ENCODE measurements at regions not wholly inside any gene's neighbourhood (a gene's known extent, or its start where the extent isn't known, plus 50 kb on each side); places are given as distances from the start of the nearest gene placed in this dataset.
"Not testable (repeated sequence)": the region's sequence is repeated elsewhere in the genome, so short reads cannot be mapped to it uniquely, and the experiment has no call there.

DNA sequence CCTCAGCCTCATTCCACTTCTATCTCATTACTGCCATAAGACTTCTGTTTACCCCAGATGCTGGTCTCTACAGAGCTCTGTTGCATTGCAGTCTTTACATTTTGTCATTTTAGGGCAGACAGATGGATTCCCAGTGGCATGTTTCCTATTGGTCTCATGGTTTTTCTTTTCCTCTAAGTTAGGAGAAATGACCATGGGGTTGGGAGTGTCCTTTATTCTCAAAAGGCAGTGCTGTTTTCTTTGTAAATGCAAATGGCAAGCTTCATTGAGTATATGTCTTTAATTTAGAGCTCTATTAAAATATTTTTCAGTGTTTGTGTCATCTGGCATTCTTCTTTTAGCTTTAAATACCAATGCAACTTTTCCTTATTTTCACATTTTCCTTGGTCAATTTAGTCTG, 57.0 kb downstream of the MSTN start:
- H3K4me3 Mint-ChIP-seq = no peak overlapping the region
- CTCF ChIA-PET = interaction anchor here (1.0 to 1.3 kb wide), 2 partner anchors 18 to 21 kb away, joined by 3 to 4 read pairs; no protein-coding TSS in a partner anchor
- H3K4me1 Mint-ChIP-seq = no peaks in the 10 kb centered on the region
- H3K9me3 Mint-ChIP-seq (ENCODE audit: low read depth) = no peaks in the 10 kb centered on the region
- no peak for ATAC-seq
- no peak overlapping the region for H3K27ac Mint-ChIP-seq
- peaks cover 5% of the 10 kb centered on the region for H3K27me3 Mint-ChIP-seq
- DNase-seq = no peak
- no peaks in the 10 kb centered on the region for H3K36me3 Mint-ChIP-seq

- Mint-ChIP-seq H3K36me3 (no peaks in the 10 kb centered on the region), H3K4me1 (no peaks in the 10 kb centered on the region), H3K4me3 (no peak overlapping the region), H3K27me3 (peaks cover 5% of the 10 kb centered on the region), H3K27ac (no peak overlapping the region), H3K9me3 (ENCODE audit: low read depth) (peaks cover 5% of the 10 kb centered on the region)
- DNase-seq (no peak), ATAC-seq (no peak)
- CTCF ChIA-PET = no interaction called here
Measured at GRCh38 chr2:189999661-190000060, 62.9 kb downstream of the MSTN start.

DNA sequence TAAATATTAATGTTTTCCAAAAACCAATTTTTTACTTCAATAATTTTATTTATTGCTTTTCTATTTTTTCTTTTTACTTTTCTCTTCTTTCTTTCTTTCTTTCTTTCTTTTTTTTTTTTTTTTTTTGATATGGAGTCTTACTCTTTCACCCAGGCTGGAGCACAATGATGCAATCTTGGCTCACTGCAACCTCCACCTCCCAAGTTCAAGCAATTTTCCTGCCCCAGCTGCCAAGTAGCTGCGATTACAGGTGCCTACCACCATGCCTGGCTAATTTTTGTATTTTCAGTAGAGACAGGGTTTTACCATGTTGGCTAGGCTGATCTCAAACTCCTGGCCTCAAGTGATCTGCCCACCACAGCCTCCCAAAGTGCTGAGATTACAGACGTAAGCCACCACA, 63.9 kb downstream of the MSTN start:
- H3K9me3 Mint-ChIP-seq (ENCODE audit: low read depth); H3K4me3 Mint-ChIP-seq; H3K27me3 Mint-ChIP-seq; H3K27ac Mint-ChIP-seq; H3K36me3 Mint-ChIP-seq; ATAC-seq; H3K4me1 Mint-ChIP-seq; DNase-seq; CTCF ChIA-PET: not testable (repeated sequence)

GRCh38 chr2:189997016-189997415, 65.5 kb downstream of the MSTN start:
- CTCF ChIA-PET = no interaction called here
- H3K4me3 Mint-ChIP-seq = no peak overlapping the region
- H3K27ac Mint-ChIP-seq = no peak overlapping the region
- H3K27me3 Mint-ChIP-seq = peaks cover 5% of the 10 kb centered on the region
- H3K36me3 Mint-ChIP-seq = no peaks in the 10 kb centered on the region
- peaks cover 10% of the 10 kb centered on the region for H3K9me3 Mint-ChIP-seq (ENCODE audit: low read depth)
- no peak for ATAC-seq
- no peak for DNase-seq
- H3K4me1 Mint-ChIP-seq = no peaks in the 10 kb centered on the region

DNA sequence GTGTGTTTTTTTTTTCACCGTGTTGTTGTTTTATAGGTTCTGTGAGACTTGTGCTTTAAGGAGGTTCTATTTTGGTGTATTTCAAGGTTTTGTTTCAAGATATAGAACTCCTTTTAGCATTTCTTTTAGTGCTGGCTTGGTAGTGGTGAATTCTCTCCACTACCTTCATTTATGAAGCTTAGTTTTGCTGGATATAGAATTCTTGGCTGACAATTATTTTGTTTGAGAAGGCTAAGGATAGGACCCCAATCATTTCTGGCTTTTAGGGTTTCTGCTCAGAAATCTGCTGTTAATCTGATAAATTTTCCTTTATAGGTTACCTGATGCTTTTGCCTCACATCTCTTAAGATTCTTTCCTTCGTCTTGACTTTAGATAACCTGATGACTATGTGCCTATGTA, 66.8 kb downstream of the MSTN start:
- Mint-ChIP-seq H3K27me3 (peaks cover 5% of the 10 kb centered on the region), H3K9me3 (ENCODE audit: low read depth) (peaks cover 10% of the 10 kb centered on the region), H3K4me1 (no peaks in the 10 kb centered on the region), H3K36me3 (no peaks in the 10 kb centered on the region), H3K27ac (no peak overlapping the region), H3K4me3 (no peak overlapping the region)
- ATAC-seq (no peak), DNase-seq (no peak)
- CTCF ChIA-PET = no interaction called here

DNA sequence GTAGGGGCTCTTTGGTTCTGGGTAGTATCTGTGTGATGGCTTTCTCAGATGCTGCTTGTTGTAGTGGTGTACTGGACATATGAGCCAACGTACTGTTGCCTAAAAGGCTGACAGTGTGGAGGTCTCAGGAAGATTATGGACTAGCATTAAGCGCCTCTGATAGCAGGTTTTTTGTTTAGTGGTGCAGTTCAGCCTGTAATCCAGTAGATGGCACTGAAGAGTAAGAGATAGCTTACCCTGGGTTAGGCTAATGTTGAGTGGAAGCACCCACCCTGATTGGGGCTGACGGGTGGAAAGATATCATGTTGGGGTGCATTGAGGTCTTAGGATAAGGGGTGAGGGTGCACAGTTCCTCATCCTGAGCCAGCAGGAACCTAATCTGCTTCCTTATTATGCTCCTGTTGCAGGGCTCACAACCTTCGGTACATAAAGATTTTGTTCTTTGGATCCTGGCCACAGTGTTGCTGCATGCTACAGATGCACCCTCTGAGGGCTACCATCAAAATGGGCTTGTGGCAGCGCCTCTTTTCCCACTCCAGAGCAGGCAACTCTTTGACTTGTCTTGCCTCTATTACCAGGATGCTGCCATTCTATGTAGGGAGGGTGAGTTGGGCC, 79.6 kb downstream of the MSTN start:
- no peaks in the 10 kb centered on the region for H3K36me3 Mint-ChIP-seq
- peaks cover 15% of the 10 kb centered on the region for H3K9me3 Mint-ChIP-seq (ENCODE audit: low read depth)
- no peaks in the 10 kb centered on the region for H3K27me3 Mint-ChIP-seq
- no peak overlapping the region for H3K27ac Mint-ChIP-seq
- ATAC-seq (no peak), DNase-seq (no peak)
- CTCF ChIA-PET = interaction anchor here (1.0 kb wide), 1 partner anchor 138 kb away, joined by 3 read pairs; no protein-coding TSS in a partner anchor
- H3K4me1 Mint-ChIP-seq = no peaks in the 10 kb centered on the region
- H3K4me3 Mint-ChIP-seq = no peak overlapping the region

- CTCF ChIA-PET = no interaction called here
- Mint-ChIP-seq H3K27me3 (peaks cover 2% of the 10 kb centered on the region), H3K4me1 (no peaks in the 10 kb centered on the region), H3K4me3 (no peak overlapping the region), H3K27ac (no peak overlapping the region), H3K36me3 (no peaks in the 10 kb centered on the region), H3K9me3 (ENCODE audit: low read depth) (peaks cover 15% of the 10 kb centered on the region)
- DNase-seq (no peak), ATAC-seq (no peak)
Measured at GRCh38 chr2:189982087-189982486, 80.4 kb downstream of the MSTN start.

DNA sequence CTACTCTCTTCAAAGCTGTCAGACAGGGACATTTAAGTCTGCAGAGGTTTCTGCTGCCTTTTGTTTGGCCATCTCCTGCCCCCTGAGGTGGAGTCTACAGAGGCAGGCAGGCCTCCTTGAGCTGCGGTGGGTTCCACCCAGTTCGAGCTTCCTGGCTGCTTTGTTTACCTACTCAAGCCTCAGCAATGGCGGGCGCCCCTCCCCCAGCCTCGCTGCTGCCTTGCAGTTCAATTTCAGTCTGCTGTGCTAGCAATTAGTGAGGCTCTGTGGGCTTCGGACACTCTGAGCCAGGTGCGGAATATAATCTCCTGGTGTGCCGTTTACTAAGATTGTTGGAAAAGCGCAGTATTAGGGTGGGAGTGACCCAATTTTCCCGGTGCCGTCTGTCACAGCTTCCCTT, 86.0 kb downstream of the MSTN start:
- H3K4me1 Mint-ChIP-seq; H3K4me3 Mint-ChIP-seq; DNase-seq; ATAC-seq; H3K36me3 Mint-ChIP-seq; H3K9me3 Mint-ChIP-seq (ENCODE audit: low read depth); H3K27ac Mint-ChIP-seq; CTCF ChIA-PET: not testable (repeated sequence)
- H3K27me3 Mint-ChIP-seq = peaks cover 11% of the 10 kb centered on the region

DNA sequence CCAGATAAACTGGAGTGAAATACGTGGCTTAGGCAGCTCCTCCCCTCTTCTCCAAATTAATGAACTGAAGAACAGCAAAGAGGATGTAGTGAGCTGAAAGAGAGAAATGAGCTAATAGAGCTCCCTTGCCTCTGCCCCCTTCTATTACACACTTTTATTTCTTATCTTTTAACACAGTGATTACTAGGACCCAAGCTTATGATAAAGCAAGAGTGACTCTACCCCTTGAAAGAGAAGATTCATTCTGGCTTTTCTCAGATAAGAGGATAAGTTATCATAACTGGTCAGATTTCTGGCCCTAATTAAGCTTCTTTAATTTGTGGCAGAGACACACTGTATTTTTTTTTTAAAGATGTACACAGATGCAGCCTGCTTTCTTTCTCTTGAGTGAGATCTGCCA, 102.2 kb downstream of the MSTN start:
- DNase-seq = no peak
- CTCF ChIA-PET = no interaction called here
- no peak overlapping the region for H3K4me3 Mint-ChIP-seq
- no peaks in the 10 kb centered on the region for H3K9me3 Mint-ChIP-seq (ENCODE audit: low read depth)
- no peak overlapping the region for H3K27ac Mint-ChIP-seq
- no peaks in the 10 kb centered on the region for H3K36me3 Mint-ChIP-seq
- peaks cover 2% of the 10 kb centered on the region for H3K27me3 Mint-ChIP-seq
- ATAC-seq = no peak
- no peaks in the 10 kb centered on the region for H3K4me1 Mint-ChIP-seq

DNA sequence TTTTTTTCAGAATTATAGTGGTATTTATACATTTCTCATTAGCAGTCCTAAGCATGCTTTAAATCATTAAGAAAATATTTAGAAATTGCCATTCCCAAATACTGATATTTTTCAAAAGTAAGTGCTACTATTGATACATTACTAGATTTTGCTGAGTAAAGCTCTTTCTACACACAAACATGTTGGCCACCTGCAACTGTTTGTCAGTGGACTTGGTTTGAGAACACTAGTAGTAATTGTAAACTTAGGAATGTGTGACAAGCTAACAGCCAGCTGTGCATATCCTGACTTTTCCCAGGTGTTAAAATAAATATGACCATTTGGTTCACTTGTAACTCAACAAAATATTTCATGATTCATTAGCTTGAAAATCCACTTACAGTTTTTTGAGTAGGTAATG, 103.1 kb downstream of the MSTN start:
- Mint-ChIP-seq H3K27ac (no peak overlapping the region), H3K4me3 (no peak overlapping the region), H3K9me3 (ENCODE audit: low read depth) (no peaks in the 10 kb centered on the region), H3K36me3 (no peaks in the 10 kb centered on the region), H3K27me3 (peaks cover 2% of the 10 kb centered on the region), H3K4me1 (peaks cover 4% of the 10 kb centered on the region)
- CTCF ChIA-PET = no interaction called here
- DNase-seq (no peak), ATAC-seq (no peak)

GRCh38 chr2:189954989-189955388, 107.5 kb downstream of the MSTN start:
- H3K27ac Mint-ChIP-seq = no peak overlapping the region
- ATAC-seq (no peak), DNase-seq (no peak)
- H3K36me3 Mint-ChIP-seq = no peaks in the 10 kb centered on the region
- CTCF ChIA-PET = no interaction called here
- no peak overlapping the region for H3K4me3 Mint-ChIP-seq
- H3K9me3 Mint-ChIP-seq (ENCODE audit: low read depth) = no peaks in the 10 kb centered on the region
- no peaks in the 10 kb centered on the region for H3K27me3 Mint-ChIP-seq
- peaks cover 4% of the 10 kb centered on the region for H3K4me1 Mint-ChIP-seq

GRCh38 chr2:189952536-189953109, 109.9 kb downstream of the MSTN start:
- H3K27ac Mint-ChIP-seq = no peak overlapping the region
- no peak for DNase-seq
- H3K4me1 Mint-ChIP-seq = peaks cover 4% of the 10 kb centered on the region
- no peak overlapping the region for H3K4me3 Mint-ChIP-seq
- no peak for ATAC-seq
- H3K36me3 Mint-ChIP-seq = no peaks in the 10 kb centered on the region
- no peaks in the 10 kb centered on the region for H3K9me3 Mint-ChIP-seq (ENCODE audit: low read depth)
- CTCF ChIA-PET = no interaction called here
- H3K27me3 Mint-ChIP-seq = peaks cover 3% of the 10 kb centered on the region

DNA sequence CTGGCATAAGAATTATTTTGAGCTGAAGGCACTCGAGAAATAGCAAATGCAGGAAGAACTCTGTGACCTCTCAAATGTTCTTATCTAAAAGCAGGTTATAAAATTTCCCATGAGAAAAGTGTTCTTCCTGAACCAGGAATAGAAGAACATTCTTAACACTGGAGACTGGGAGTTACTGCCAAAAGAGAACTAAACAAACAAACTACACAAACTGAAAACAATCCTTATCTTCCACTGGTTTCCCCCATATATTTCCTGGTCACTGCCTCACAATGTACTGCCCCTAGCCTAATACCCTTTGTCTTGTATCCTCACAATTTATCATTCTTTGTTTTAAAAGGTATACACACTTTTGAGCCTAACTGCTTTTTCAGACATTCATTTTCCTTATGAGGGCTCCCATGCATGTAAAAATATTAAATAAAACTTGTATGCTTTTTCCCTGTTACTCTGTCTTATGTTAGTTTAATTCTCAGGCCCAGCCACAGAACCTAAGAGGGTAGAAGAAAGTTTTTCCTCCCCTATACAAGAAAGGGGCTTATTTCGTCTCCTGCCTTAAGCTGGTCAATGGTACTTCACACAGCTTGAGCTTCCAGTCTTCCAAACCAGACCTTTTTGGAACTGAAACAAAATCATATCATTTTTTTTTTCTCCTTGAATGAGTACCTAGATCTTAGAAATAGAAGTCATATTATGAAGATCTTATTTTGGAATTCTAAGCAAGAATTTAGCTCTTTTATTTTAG, 110.6 kb downstream of the MSTN start:
- Mint-ChIP-seq H3K4me1 (peaks cover 4% of the 10 kb centered on the region), H3K27ac (no peak overlapping the region), H3K4me3 (no peak overlapping the region), H3K36me3 (no peaks in the 10 kb centered on the region), H3K27me3 (peaks cover 3% of the 10 kb centered on the region), H3K9me3 (ENCODE audit: low read depth) (no peaks in the 10 kb centered on the region)
- CTCF ChIA-PET = no interaction called here
- ATAC-seq (no peak), DNase-seq (no peak)

- CTCF ChIA-PET = no interaction called here
- ATAC-seq = no peak
- Mint-ChIP-seq H3K27ac (no peak overlapping the region), H3K36me3 (peaks cover 2% of the 10 kb centered on the region), H3K4me3 (no peak overlapping the region), H3K27me3 (no peaks in the 10 kb centered on the region), H3K4me1 (no peaks in the 10 kb centered on the region), H3K9me3 (ENCODE audit: low read depth) (peaks cover 15% of the 10 kb centered on the region)
- DNase-seq = no peak
Measured at GRCh38 chr2:189943009-189943408, 119.5 kb downstream of the MSTN start.

Measured in activated CD8-positive, alpha-beta memory T cell treated with anti-CD3 and anti-CD28 coated beads, Interleukin-2, amount 10 ng/mL, durations not matched to agents 7 days and 5 days (primary cell).